HepG2 (cell line): ENCODE measurements at regions not wholly inside any gene's neighbourhood (a gene's known extent, or its start where the extent isn't known, plus 50 kb on each side); places are given as distances from the start of the nearest gene placed in this dataset.

Experiments used
- ATAC-seq: fragments of 200-7000 bp; cut with Tn5 transposase; 3 replicates; pipeline ENCODE4 v1.9.1; 2020; ENCODE audit warnings: mild to moderate bottlenecking, moderate library complexity
- BruUV-seq: library from RNA; stranded (reverse); fragments of 400-500 nt; replicated peaks from 2 replicates; lab custom pipeline; 2021; lab: Mats Ljungman, UMichigan
- CTCF ChIA-PET: fragments of 300-600 bp; formaldehyde crosslinking; extraction: SDS; loops from one replicate; lab custom pipeline; 2021; ENCODE audit warnings: low total read pairs, inconsistent platforms, low intra/inter-chr PET ratio; lab: Yijun Ruan, JAX
- POLR2A ChIA-PET: fragments of 350-600 bp; sonication (Branson Sonifier 250); formaldehyde crosslinking; loops from one replicate; lab custom pipeline; 2020; ENCODE audit warnings: antibody characterized with exemption, inconsistent platforms; lab: Yijun Ruan, JAX
- DNase-seq: peaks from one replicate; pipeline ENCODE4 v3.0.0-alpha.2; 2015; ENCODE audit warnings: low spot score
- FAIRE-seq: peaks from 3 replicates; lab custom pipeline; 2011; peaks lifted over from hg19 to GRCh38; lab: Jason Lieb, UNC
- H2AFZ ChIP-seq: one replicate; pipeline ENCODE4 v1.6.1; 2011; ENCODE audit warnings: low read length, inconsistent platforms
- H3K27ac ChIP-seq: fragments of 300-600 bp; 3 replicates; pipeline ENCODE4 v1.8.0; 2011; ENCODE audit warnings: mixed run types, mild to moderate bottlenecking, mixed read lengths, low read length, inconsistent platforms; ENCODE audit not compliant: insufficient read depth; ENCODE audit errors: extremely low read length
- H3K27me3 ChIP-seq, 2 experiments: fragments of 200-600 bp in 1 of 2; 2 replicates in 1 of 2; 3 replicates in 1 of 2; pipeline versions ENCODE4 v1.6.0 to v1.8.0; 2011; ENCODE audit warnings: low read length in 2 of 2, mild to moderate bottlenecking in 2 of 2, moderate library complexity in 2 of 2, inconsistent platforms in 1 of 2; ENCODE audit not compliant: insufficient read depth in 2 of 2, control insufficient read depth in 1 of 2
- H3K36me3 ChIP-seq, 2 experiments: fragments of 200-600 bp in 1 of 2; replicated peaks in 1 of 2; 2 replicates in 1 of 2; 3 replicates in 1 of 2; pipeline versions ENCODE4 v1.5.1 to v1.8.0; 2011; ENCODE audit warnings: low read length in 2 of 2, inconsistent platforms in 1 of 2; ENCODE audit not compliant: insufficient read depth in 2 of 2, control insufficient read depth in 1 of 2
- H3K4me1 ChIP-seq: 2 replicates; pipeline ENCODE4 v1.5.1; 2012; ENCODE audit warnings: low read length, inconsistent platforms; ENCODE audit not compliant: insufficient read depth
- H3K4me2 ChIP-seq: 2 replicates; pipeline ENCODE4 v1.6.0; 2011; ENCODE audit warnings: low read depth, low read length, inconsistent platforms
- H3K4me3 ChIP-seq, 3 experiments: fragments of 200-600 bp in 1 of 3; sonication (generic), shearing (Covaris generic) in 1 of 3; replicated peaks in 1 of 3; 2 replicates each; pipeline ENCODE4 v1.5.1; 2011 to 2016; ENCODE audit warnings: low read length in 3 of 3, inconsistent platforms in 2 of 3, low read depth in 2 of 3, mild to moderate bottlenecking in 2 of 3, control low read depth in 1 of 3, mixed read lengths in 1 of 3; ENCODE audit not compliant: insufficient read depth in 1 of 3
- H3K79me2 ChIP-seq: one replicate; pipeline ENCODE4 v1.6.1; 2011; ENCODE audit warnings: low read length, inconsistent platforms; ENCODE audit not compliant: insufficient read depth
- H3K9ac ChIP-seq: 2 replicates; pipeline ENCODE4 v1.6.0; 2011; ENCODE audit warnings: mild to moderate bottlenecking, low read depth, low read length, inconsistent platforms; ENCODE audit not compliant: insufficient read depth
- H3K9me3 ChIP-seq: 2 replicates; pipeline ENCODE4 v1.5.1; 2012; ENCODE audit warnings: mild to moderate bottlenecking, low read length
- H4K20me1 ChIP-seq: 2 replicates; pipeline ENCODE4 v1.6.0; 2011; ENCODE audit warnings: inconsistent platforms, mild to moderate bottlenecking, low read length, moderate library complexity; ENCODE audit not compliant: insufficient read depth
- ELF4 ChIP-seq: sonication (generic); formaldehyde crosslinking; IDR thresholded peaks from 2 replicates; pipeline ENCODE4 v1.5.0; 2020; ENCODE audit warnings: missing genetic modification reagents, mild to moderate bottlenecking, moderate library complexity, borderline replicate concordance
- HNRNPH1 ChIP-seq: fragments of 200-400 bp; formaldehyde crosslinking; optimal IDR thresholded peaks from 2 replicates; pipeline ENCODE3; 2017; ENCODE audit warnings: mild to moderate bottlenecking, low read depth, low read length
- HOXA9 ChIP-seq: sonication (generic); formaldehyde crosslinking; IDR thresholded peaks from 2 replicates; pipeline ENCODE4 v1.8.1; 2022; ENCODE audit warnings: missing genetic modification reagents, mild to moderate bottlenecking, moderate library complexity, borderline replicate concordance
- PAX8 ChIP-seq: sonication (generic); formaldehyde crosslinking; IDR thresholded peaks from 2 replicates; pipeline ENCODE4 v1.8.0; 2022; ENCODE audit warnings: mild to moderate bottlenecking, missing genetic modification reagents, borderline replicate concordance
- ZBTB40 ChIP-seq, 2 experiments: fragments of 450-650 bp in 1 of 2; sonication (generic) in 1 of 2; formaldehyde crosslinking in 1 of 2; IDR thresholded peaks; 2 replicates each; pipeline versions ENCODE4 v1.6.1 to v1.8.0; 2016 to 2022; ENCODE audit warnings: antibody characterized with exemption in 1 of 2, mild to moderate bottlenecking in 1 of 2, missing genetic modification reagents in 1 of 2
- ZNF136 ChIP-seq: sonication (generic); formaldehyde crosslinking; IDR thresholded peaks from 2 replicates; pipeline ENCODE4 v1.8.1; 2022; ENCODE audit warnings: low read depth, mild to moderate bottlenecking, moderate library complexity, missing genetic modification reagents
- ZNF256 ChIP-seq: sonication (generic); formaldehyde crosslinking; conservative IDR thresholded peaks from 2 replicates; pipeline ENCODE4 v1.4.0; 2020; ENCODE audit warnings: missing genetic modification reagents
- ZNF34 ChIP-seq: sonication (generic); formaldehyde crosslinking; IDR thresholded peaks from 2 replicates; pipeline ENCODE4 v1.4.0; 2020; ENCODE audit warnings: mild to moderate bottlenecking, missing genetic modification reagents, borderline replicate concordance
- ZNF547 ChIP-seq: sonication (generic); formaldehyde crosslinking; IDR thresholded peaks from 2 replicates; pipeline ENCODE4 v1.5.1; 2020; ENCODE audit warnings: mild to moderate bottlenecking, missing genetic modification reagents
- ZNF598 ChIP-seq: sonication (generic); formaldehyde crosslinking; IDR thresholded peaks from 2 replicates; pipeline ENCODE4 v1.5.1; 2020; ENCODE audit warnings: mild to moderate bottlenecking, missing genetic modification reagents, borderline replicate concordance
- ZSCAN30 ChIP-seq: sonication (generic); formaldehyde crosslinking; IDR thresholded peaks from 2 replicates; pipeline ENCODE4 v1.5.0; 2020; ENCODE audit warnings: mild to moderate bottlenecking, missing genetic modification reagents
- WGBS: methylation state at CpG from one replicate; pipeline ENCODE4 v1.1.6; 2017; ENCODE audit warnings: low lambda C conversion rate; 5-methylcytosine and 5-hydroxymethylcytosine counted together
- in situ Hi-C: cut with HindIII; loops from 2 replicates; pipeline ENCODE4 v1.10.0; 2017; ENCODE audit warnings: low pct_unique_long_range_greater_than_20kb; ENCODE audit not compliant: extremely low pct_ligation_motif_present
- intact Hi-C: fragments of 100-400 bp; cut with micrococcal nuclease; formaldehyde crosslinking; loops from one replicate; pipeline ENCODE4 v1.10.0; 2022; ENCODE audit not compliant: unreplicated experiment

DNA sequence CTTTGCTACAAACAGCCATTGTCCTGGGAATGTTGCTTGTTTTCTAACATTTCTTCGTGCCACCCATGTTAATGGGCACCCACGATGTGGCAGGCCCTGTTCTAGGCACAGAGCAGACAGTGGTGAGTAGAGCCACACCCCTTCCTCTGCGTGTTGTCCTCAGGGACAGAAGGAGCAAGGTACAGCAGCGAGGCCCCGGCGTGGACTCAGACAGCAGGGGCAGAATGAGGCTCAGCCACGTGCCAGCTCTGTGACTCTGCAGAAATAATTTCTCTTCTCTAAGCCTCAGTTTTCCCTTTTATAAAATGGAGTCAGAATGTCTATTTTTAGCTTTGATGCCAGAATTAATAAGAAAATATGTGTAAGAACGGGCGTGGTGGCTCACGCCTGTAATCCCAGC, 401.7 kb downstream of the TSN start:
- WGBS: 23% methylated on average over 10 of the region's 10 CpGs
- Histone ChIP-seq H3K9ac (no peak overlapping the region), H3K4me1 (no peaks in the 10 kb centered on the region), H4K20me1 (no peaks in the 10 kb centered on the region), H3K36me3 (no peaks in the 10 kb centered on the region), H3K27me3 (peaks cover 3 to 25% of the 10 kb centered on the region in 2 experiments; a peak in 4 of 5 replicates), H3K4me3 (no peak overlapping the region), H3K4me2 (no peak overlapping the region), H2AFZ (no peak overlapping the region), H3K9me3 (no peaks in the 10 kb centered on the region), H3K79me2 (no peaks in the 10 kb centered on the region), H3K27ac (no peak overlapping the region)
- intact Hi-C loops (no loop called here), in situ Hi-C loops (no loop called here)
- BruUV-seq: no TSS peak
- FAIRE-seq (no peak), DNase-seq (no peak), ATAC-seq (peak; percentile 58)
- TF ChIP-seq ZNF256 (CRISPR knock-in tag): no peak
- no peak for TF ChIP-seq ZSCAN30 (CRISPR knock-in tag)
- TF ChIP-seq ZNF598 (CRISPR knock-in tag): no peak
- no peak for TF ChIP-seq PAX8 (CRISPR knock-in tag)
- no peak for TF ChIP-seq ELF4
- no peak for TF ChIP-seq HOXA9 (CRISPR knock-in tag)
- no peak for TF ChIP-seq HNRNPH1
- no peak for TF ChIP-seq ZNF136 (CRISPR knock-in tag)
- POLR2A ChIA-PET: no interaction called here
- CTCF ChIA-PET: no interaction called here

GRCh38 chr2:122163617-122164016, 408.2 kb downstream of the TSN start:
- BruUV-seq: no TSS peak
- Histone ChIP-seq H3K27ac (no peak overlapping the region), H3K4me3 (no peak overlapping the region), H3K9ac (no peak overlapping the region), H3K4me1 (no peaks in the 10 kb centered on the region), H3K4me2 (no peak overlapping the region), H2AFZ (no peak overlapping the region), H3K79me2 (no peaks in the 10 kb centered on the region), H3K27me3 (peaks cover 3 to 25% of the 10 kb centered on the region in 2 experiments; a peak in 4 of 5 replicates), H3K36me3 (no peaks in the 10 kb centered on the region), H4K20me1 (no peaks in the 10 kb centered on the region), H3K9me3 (no peaks in the 10 kb centered on the region)
- in situ Hi-C loops (no loop called here), intact Hi-C loops (no loop called here)
- ATAC-seq: no peak
- POLR2A ChIA-PET: no interaction called here
- DNase-seq: no peak
- FAIRE-seq: no peak
- WGBS: 0% methylated on average over 1 of the region's 1 CpG
- CTCF ChIA-PET: no interaction called here
- TF ChIP-seq ZNF547 (CRISPR knock-in tag) (no peak), ZBTB40 (IDR thresholded peaks at IDR 0.05) (no peak), ZBTB40 (CRISPR knock-in tag; IDR thresholded peaks at IDR 0.05) (no peak), ZNF34 (no peak)
